Activated T-cell treated with anti-CD3 and anti-CD28 coated beads, Interleukin-2, amount 50 U/mL, for 4 hours (primary cell): ENCODE measurements at regions not wholly inside any gene's neighbourhood (a gene's known extent, or its start where the extent isn't known, plus 50 kb on each side); places are given as distances from the start of the nearest gene placed in this dataset.
"Not testable (repeated sequence)": the region's sequence is repeated elsewhere in the genome, so short reads cannot be mapped to it uniquely, and the experiment has no call there.

Experiments
- ATAC-seq, 2 donors: fragments of 200-7000 bp; cut with Tn5 transposase; one replicate each; pipeline ENCODE4 v1.10.0; 2021
- DNase-seq: peaks from one replicate; pipeline ENCODE4 v3.0.0-alpha.2; 2020
- H3K27me3 Mint-ChIP-seq: one replicate; pipeline ENCODE4 v1.8.0; 2021; ENCODE audit warnings: low read depth, mixed read lengths
- H3K36me3 Mint-ChIP-seq: one replicate; pipeline ENCODE4 v1.8.0; 2022; ENCODE audit warnings: mixed read lengths; ENCODE audit not compliant: insufficient read depth
- H3K4me1 Mint-ChIP-seq: one replicate; pipeline ENCODE4 v1.8.0; 2021; ENCODE audit warnings: low read depth, mixed read lengths
- H3K4me3 Mint-ChIP-seq: one replicate; pipeline ENCODE4 v1.8.0; 2021; ENCODE audit warnings: mild to moderate bottlenecking, moderate library complexity, mixed read lengths
- H3K9me3 Mint-ChIP-seq: one replicate; pipeline ENCODE4 v1.8.0; 2021; ENCODE audit warnings: mixed read lengths

DNA sequence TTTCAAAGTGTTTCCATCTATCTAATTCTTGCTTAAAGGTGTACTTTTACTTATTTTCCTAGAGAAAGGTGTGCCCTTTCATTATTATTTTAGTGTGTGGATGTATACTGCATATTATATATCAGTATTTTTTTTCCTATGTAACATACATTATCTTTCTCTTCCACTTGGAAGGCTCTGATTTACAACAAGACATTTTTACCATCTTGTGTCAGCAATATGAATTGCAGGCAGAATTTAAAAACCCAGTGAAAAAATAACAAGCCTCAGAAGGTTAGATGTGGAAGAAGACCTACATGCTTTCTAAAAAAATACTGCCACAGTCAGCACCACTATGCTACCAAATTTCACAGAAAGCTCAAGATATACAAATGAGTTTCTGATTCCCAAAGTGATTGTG, 327.7 kb upstream of the STEAP1 start:
- ATAC-seq: no peak
- no peak for DNase-seq
- Mint-ChIP-seq H3K36me3 (no peaks in the 10 kb centered on the region), H3K4me1 (no peaks in the 10 kb centered on the region), H3K4me3 (no peak overlapping the region), H3K27me3 (no peaks in the 10 kb centered on the region), H3K9me3 (no peaks in the 10 kb centered on the region)

DNA sequence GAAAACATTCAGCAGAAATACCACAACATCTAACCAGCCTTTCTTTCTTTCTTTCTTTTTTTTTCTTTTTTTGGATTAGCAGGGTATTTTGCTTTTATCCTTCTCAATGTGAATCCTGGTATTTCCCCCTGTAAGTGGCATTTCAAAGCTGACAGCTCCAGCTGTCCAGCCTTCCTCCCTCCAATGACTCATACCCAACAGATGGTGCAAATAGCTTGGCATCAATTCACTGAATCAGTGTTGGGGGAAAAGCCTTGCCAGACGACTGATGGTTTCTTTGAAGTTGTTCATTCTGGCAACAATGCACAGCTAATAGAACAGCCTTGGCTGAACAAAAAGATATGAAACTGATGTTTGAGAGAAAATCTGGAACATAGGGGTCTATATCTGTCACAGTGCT, 316.8 kb upstream of the STEAP1 start:
- no peak for ATAC-seq
- no peaks in the 10 kb centered on the region for H3K4me1 Mint-ChIP-seq
- H3K9me3 Mint-ChIP-seq: no peaks in the 10 kb centered on the region
- no peak overlapping the region for H3K4me3 Mint-ChIP-seq
- H3K36me3 Mint-ChIP-seq: no peaks in the 10 kb centered on the region
- no peak for DNase-seq
- H3K27me3 Mint-ChIP-seq: no peaks in the 10 kb centered on the region

DNA sequence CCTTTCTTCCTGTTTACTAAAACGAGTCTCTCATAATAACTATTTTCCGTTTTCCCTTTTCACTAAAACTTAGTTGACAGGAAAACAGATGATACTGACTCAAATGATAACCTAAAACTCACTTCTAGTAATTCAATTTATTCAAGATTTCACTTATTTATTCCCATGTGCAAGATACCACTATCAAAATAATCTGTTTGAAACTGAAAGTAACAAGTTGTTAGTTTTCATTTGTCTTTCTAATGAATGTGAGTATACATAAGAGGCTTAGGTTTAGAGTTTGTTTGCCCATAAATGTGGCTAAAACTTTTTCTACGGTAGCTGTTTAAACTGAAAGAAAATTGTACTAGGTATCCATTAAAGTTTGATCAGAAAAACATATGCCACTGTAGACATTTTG, 314.9 kb upstream of the STEAP1 start:
- Mint-ChIP-seq H3K4me3 (no peak overlapping the region), H3K27me3 (no peaks in the 10 kb centered on the region), H3K4me1 (no peaks in the 10 kb centered on the region), H3K9me3 (no peaks in the 10 kb centered on the region), H3K36me3 (no peaks in the 10 kb centered on the region)
- DNase-seq (no peak), ATAC-seq (no peak)

DNA sequence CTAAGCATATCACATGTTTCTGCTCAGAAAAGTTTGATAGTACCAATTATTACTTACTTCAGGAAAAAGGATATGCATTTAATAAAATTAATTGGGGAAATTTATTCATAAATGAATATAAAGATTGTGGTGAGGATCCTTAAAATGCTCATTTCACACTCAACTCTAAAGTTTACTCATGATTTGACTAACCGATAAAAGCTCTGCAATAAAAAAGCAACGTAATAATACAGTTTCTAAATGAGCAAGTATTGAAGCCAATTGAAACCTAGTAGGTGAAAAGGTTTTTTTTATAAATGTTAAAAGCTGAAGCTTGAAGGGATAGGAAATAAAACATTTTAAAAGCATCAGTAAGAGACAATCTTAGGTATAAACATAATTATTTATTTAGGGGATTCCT, 308.3 kb upstream of the STEAP1 start:
- H3K4me1 Mint-ChIP-seq: no peaks in the 10 kb centered on the region
- H3K36me3 Mint-ChIP-seq: no peaks in the 10 kb centered on the region
- no peaks in the 10 kb centered on the region for H3K9me3 Mint-ChIP-seq
- ATAC-seq: no peak
- no peak overlapping the region for H3K4me3 Mint-ChIP-seq
- DNase-seq: no peak
- no peaks in the 10 kb centered on the region for H3K27me3 Mint-ChIP-seq

DNA sequence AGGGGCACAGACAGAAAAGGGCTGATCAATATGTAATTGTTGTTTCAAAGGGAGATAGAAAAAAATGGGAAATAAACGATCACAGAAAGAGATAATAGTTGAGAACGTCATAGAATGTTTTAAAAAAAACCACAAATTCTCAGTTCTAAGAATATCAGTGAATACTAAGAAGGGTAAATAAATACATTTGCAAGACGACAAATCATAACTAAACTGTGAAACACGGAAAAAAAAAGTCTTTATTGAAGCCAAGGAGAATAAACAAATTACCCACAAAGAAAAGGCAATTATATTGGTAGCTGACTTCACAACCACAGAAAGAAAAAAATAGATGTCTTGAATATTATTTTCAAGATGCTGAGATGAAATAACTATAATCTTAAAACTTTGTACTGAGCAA, 305.2 kb upstream of the STEAP1 start:
- no peak for ATAC-seq

DNA sequence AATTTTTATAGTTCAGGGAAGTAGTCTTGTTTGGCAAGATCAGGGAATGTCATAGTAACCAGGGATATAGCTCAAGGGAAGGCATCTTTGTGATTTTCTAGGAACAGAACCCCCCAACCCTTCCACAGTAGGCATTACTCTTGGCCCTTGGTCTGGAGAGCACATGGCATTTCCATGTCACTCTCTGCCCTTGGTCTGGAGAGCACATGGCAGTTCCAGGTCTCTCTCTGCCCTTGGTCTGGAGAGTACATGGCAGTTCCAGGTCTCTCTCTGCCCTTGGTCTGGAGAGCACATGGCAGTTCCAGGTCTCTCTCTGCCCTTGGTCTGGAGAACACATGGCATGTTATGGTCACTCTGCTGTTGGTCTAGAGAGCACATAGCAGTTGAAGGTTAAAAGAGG, 297.2 kb upstream of the STEAP1 start:
- peaks cover 18% of the 10 kb centered on the region for H3K9me3 Mint-ChIP-seq
- H3K4me3 Mint-ChIP-seq, H3K36me3 Mint-ChIP-seq, H3K4me1 Mint-ChIP-seq, H3K27me3 Mint-ChIP-seq, ATAC-seq, DNase-seq: not testable (repeated sequence)

More for the DNA sequence above, 305.2 kb upstream of the STEAP1 start:
- H3K36me3 Mint-ChIP-seq: no peaks in the 10 kb centered on the region
- DNase-seq: no peak
- no peak overlapping the region for H3K4me3 Mint-ChIP-seq
- no peaks in the 10 kb centered on the region for H3K27me3 Mint-ChIP-seq
- peaks cover 3% of the 10 kb centered on the region for H3K9me3 Mint-ChIP-seq
- H3K4me1 Mint-ChIP-seq: no peaks in the 10 kb centered on the region

DNA sequence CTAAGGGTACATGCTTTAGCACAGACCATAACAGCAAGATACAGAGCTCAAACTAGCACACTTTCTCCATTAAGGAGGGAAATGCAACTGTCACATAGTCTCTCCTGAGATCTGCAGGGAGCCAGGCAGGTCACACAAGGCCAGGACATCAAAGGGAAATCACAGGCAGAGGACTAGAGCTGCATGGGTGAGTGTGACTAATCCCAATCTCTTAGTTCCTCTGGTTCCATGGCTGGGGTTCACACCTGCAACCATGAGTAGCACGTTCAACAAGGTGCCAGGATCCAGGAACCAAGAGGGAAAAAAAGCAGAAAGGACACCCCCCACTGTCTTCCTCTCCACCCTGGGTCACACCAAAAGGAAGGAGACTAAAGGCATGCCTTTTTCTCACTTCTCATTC, 296.5 kb upstream of the STEAP1 start:
- DNase-seq: no peak
- Mint-ChIP-seq H3K4me3 (no peak overlapping the region), H3K36me3 (no peaks in the 10 kb centered on the region), H3K9me3 (peaks cover 16% of the 10 kb centered on the region), H3K4me1 (no peaks in the 10 kb centered on the region), H3K27me3 (no peaks in the 10 kb centered on the region)
- ATAC-seq: no peak

DNA sequence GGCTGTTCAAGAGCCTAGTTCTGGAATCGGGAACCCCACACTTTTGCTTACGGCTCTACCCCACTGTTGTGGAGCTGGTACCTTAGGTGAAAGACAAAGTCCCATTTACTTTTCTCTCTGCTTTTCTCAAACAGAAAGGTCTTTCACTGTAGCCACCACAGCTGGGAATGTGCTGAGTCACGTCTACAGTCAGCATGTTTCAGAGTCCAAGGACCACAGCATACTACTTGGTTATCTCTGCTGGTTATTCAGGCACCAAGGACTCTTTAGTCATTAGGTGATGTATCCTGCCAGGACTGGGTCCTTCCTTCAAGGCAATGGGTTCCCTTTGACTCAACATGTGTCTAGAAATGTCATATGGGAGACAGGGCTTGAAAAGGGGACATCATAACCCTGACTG, 266.8 kb upstream of the STEAP1 start:
- Mint-ChIP-seq H3K4me3 (no peak overlapping the region), H3K4me1 (no peaks in the 10 kb centered on the region), H3K36me3 (no peaks in the 10 kb centered on the region), H3K27me3 (no peaks in the 10 kb centered on the region), H3K9me3 (peaks cover 3% of the 10 kb centered on the region)
- ATAC-seq (no peak), DNase-seq (no peak)

DNA sequence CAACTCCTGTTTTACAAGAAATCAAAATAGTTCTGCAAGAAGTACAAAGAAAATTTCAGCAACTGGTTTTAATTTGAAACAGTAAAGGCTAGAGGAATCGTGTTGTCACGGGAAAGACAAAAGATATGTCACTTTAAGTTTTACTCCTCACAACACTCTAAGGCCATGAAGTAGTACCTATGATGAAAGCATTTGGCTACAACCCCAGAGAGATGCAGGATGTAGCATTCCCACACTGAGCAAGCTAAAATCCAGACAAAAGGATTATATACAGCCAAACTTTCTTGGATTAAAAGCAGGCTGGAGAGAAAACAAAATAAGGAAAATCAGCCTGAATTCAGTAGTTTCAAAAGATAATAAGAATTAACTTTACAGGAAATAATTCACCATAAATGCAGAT, 245.5 kb upstream of the STEAP1 start:
- no peak for DNase-seq
- no peak for ATAC-seq
- H3K36me3 Mint-ChIP-seq: no peaks in the 10 kb centered on the region
- no peak overlapping the region for H3K4me3 Mint-ChIP-seq
- H3K27me3 Mint-ChIP-seq: no peaks in the 10 kb centered on the region
- no peaks in the 10 kb centered on the region for H3K4me1 Mint-ChIP-seq
- no peaks in the 10 kb centered on the region for H3K9me3 Mint-ChIP-seq

DNA sequence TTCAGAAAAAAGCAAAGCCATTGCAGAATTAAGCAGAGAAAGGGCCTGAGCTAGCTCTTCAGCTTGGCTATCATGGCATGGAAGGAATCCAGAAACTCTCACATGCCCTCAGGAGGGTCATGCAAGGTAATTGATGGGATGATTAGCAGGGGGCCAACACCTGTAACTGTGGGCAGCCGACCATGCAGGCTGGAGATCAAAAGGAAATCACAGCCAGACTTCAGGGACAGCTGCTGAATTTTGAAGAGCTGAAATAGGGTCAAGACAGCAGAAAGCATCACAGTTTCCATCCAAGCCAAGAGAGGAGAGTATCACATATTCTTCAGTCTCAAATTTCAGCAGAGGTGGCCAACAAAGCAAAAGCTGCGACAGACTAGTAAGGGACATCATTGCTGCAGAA, 239.6 kb upstream of the STEAP1 start:
- ATAC-seq (no peak), DNase-seq (no peak)
- Mint-ChIP-seq H3K36me3 (no peaks in the 10 kb centered on the region), H3K4me1 (no peaks in the 10 kb centered on the region), H3K27me3 (no peaks in the 10 kb centered on the region), H3K4me3 (no peak overlapping the region), H3K9me3 (no peaks in the 10 kb centered on the region)

DNA sequence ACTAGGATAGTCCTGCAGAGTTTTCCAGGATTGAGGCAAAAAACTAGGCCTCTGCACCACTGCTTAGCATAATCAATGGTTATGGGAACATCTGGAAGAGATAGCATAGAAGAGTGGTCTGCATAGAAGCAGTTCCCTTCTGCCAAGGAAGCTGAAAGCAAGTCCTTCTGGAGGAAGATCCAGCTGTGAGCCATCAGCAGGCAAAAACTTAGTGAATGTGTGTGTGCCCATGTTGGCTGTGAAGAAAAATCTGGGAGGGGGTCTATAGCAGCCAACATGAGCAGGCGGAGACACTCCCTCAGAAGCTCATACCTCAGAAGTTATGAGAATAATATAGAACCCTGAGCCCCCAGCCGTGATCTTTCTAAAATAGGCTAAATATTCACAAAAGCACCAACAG, 228.1 kb upstream of the STEAP1 start:
- H3K36me3 Mint-ChIP-seq: no peaks in the 10 kb centered on the region
- H3K4me3 Mint-ChIP-seq: no peak overlapping the region
- H3K4me1 Mint-ChIP-seq: no peaks in the 10 kb centered on the region
- H3K27me3 Mint-ChIP-seq: no peaks in the 10 kb centered on the region
- no peaks in the 10 kb centered on the region for H3K9me3 Mint-ChIP-seq
- ATAC-seq (no peak), DNase-seq (no peak)

DNA sequence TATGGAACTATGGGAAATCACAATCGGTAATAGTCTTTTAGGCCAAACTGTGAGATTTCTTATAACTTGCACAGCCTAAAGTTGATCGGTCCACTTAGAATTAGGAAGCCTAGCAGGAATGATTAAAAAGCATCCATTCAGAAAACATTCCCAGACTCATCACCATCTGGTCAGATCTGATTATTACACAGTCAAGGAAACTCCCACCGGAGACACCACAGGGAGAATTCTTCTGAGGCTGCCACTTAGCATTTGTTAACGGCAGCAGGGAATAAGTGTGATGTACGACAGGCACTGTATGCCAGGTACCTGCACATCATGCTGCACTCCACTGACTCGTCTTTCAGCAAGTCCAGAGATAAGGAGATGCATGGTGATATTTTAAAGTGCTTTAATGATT, 227.6 kb upstream of the STEAP1 start:
- Mint-ChIP-seq H3K27me3 (no peaks in the 10 kb centered on the region), H3K36me3 (no peaks in the 10 kb centered on the region), H3K4me1 (no peaks in the 10 kb centered on the region), H3K9me3 (no peaks in the 10 kb centered on the region), H3K4me3 (no peak overlapping the region)
- ATAC-seq (no peak), DNase-seq (no peak)

DNA sequence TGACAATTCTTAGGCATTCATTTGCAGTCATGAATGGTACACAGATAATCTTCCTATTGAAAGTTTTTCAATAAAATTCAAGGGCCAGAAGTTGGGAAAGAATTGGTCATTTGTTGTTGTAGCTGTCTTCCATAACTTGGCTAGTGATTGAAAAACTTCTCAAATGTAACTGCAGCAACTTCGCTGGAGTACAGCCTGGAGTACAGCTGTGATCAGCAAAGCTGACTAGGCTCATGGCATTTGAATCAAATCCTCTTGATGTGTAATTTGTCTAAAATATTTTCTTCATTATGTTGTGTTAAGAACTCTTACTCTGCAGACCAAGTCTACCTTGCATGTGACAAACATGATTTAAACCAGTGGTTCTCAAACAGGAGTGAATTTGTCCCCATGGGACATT, 226.5 kb upstream of the STEAP1 start:
- Mint-ChIP-seq H3K27me3 (no peaks in the 10 kb centered on the region), H3K4me3 (no peak overlapping the region)

DNA sequence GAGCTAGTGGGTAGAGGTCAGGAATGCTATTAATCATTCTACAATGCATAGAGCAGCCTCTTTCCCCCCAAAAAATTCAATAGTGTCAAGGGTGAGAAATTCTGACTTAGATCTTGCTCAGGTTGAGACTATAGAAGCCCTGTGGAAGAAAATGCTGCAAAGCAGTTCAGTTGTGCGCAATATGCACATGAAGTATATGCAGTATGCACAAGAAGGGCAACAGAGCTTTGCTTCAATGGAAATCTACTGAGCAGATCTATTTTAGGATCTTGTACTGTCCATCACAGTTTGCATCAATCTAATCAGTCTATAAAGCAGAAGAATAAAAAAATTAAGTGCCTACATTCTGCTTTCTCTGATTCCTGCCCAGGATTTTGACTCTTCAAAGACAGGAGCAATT, 225.8 kb upstream of the STEAP1 start:
- no peak for ATAC-seq
- Mint-ChIP-seq H3K36me3 (no peaks in the 10 kb centered on the region), H3K9me3 (no peaks in the 10 kb centered on the region), H3K27me3 (no peaks in the 10 kb centered on the region), H3K4me1 (no peaks in the 10 kb centered on the region), H3K4me3 (no peak overlapping the region)
- no peak for DNase-seq

More for the DNA sequence above, 226.5 kb upstream of the STEAP1 start:
- no peaks in the 10 kb centered on the region for H3K36me3 Mint-ChIP-seq
- no peaks in the 10 kb centered on the region for H3K9me3 Mint-ChIP-seq
- DNase-seq (no peak), ATAC-seq (no peak)
- H3K4me1 Mint-ChIP-seq: no peaks in the 10 kb centered on the region

DNA sequence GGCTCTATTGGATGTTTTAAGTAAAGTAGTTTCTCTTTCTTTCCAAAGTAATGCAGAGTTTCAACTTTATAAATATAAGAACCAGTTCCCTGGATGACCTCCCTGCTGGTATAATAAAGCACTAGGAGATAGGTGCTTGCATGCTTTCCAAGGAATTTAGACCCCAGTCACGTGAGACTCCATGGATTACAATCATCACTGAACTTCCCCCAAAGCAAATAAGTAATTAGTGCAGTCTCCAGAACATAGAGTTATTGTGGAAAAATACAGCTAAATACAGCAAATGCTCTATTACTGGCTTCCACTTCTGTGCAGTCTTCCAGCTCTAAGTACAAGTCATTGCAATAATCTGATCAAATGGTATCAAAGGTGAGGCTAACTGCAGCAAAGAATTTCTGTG, 220.2 kb upstream of the STEAP1 start:
- H3K4me3 Mint-ChIP-seq: no peak overlapping the region
- no peak for ATAC-seq
- H3K9me3 Mint-ChIP-seq: no peaks in the 10 kb centered on the region
- DNase-seq: no peak
- no peaks in the 10 kb centered on the region for H3K4me1 Mint-ChIP-seq
- H3K27me3 Mint-ChIP-seq: no peaks in the 10 kb centered on the region
- no peaks in the 10 kb centered on the region for H3K36me3 Mint-ChIP-seq

DNA sequence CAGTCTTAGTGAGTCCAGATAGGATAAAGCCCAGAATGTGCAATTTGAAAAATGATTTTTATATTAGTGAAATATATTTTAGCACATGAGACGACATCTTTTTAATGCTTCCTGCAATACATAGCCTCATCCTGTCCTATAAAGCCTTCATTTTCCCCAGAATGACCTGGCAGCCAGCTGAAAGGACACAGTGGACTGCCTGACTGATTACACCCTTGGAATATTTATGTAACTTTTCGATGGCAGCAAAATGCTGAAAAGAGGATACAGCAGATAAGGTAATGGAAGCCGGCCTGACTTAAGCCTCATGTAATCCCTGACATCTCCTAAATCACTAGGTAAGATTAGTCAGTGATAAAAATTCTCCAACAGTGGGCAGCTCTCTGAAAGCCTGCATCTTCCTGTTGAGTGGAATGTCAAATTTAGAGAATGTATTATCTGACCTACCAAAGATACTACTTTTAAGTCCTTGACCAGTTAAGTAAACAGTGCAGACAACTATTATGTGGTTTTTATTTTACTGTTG, 210.7 kb upstream of the STEAP1 start:
- Mint-ChIP-seq H3K4me1 (no peaks in the 10 kb centered on the region), H3K4me3 (no peak overlapping the region), H3K27me3 (no peaks in the 10 kb centered on the region), H3K9me3 (peaks cover 3% of the 10 kb centered on the region), H3K36me3 (no peaks in the 10 kb centered on the region)
- ATAC-seq: no peak
- DNase-seq: no peak
